Cardiac muscle cell (in vitro differentiated cells and primary cell): ENCODE measurements at regions not wholly inside any gene's neighbourhood (a gene's known extent, or its start where the extent isn't known, plus 50 kb on each side); places are given as distances from the start of the nearest gene placed in this dataset.

Experiments
- DNase-seq, 2 donors: peaks; one replicate each; pipeline versions ENCODE4 v3.0.0 to v3.0.0-alpha.2; 2010 to 2017; ENCODE audit warnings: low read depth in 1 of 2, low spot score in 1 of 2
- H3K27ac ChIP-seq: fragments of 200-600 bp; sonication (generic); 2 replicates; pipeline ENCODE4 v1.5.1; 2016
- H3K27me3 ChIP-seq: fragments of 200-600 bp; sonication (generic); 2 replicates; pipeline ENCODE4 v1.6.0; 2016; ENCODE audit warnings: control low read depth
- H3K36me3 ChIP-seq: fragments of 200-600 bp; sonication (generic); 2 replicates; pipeline ENCODE4 v1.5.1; 2016; ENCODE audit warnings: control low read depth
- H3K4me1 ChIP-seq: fragments of 200-600 bp; sonication (generic); 2 replicates; pipeline ENCODE4 v1.8.1; 2017; ENCODE audit warnings: low read depth, mild to moderate bottlenecking, mixed run types
- H3K4me3 ChIP-seq: fragments of 200-600 bp; sonication (generic); 2 replicates; pipeline ENCODE4 v1.5.1; 2016; ENCODE audit warnings: mild to moderate bottlenecking
- H3K9me3 ChIP-seq: fragments of 200-600 bp; sonication (generic); 2 replicates; pipeline ENCODE4 v1.5.1; 2017; ENCODE audit warnings: low read depth, mild to moderate bottlenecking, control low read depth
- CTCF ChIP-seq: IDR thresholded peaks from 2 replicates; pipeline ENCODE4 v1.5.1; 2012; ENCODE audit warnings: low read depth, mild to moderate bottlenecking, low read length

DNA sequence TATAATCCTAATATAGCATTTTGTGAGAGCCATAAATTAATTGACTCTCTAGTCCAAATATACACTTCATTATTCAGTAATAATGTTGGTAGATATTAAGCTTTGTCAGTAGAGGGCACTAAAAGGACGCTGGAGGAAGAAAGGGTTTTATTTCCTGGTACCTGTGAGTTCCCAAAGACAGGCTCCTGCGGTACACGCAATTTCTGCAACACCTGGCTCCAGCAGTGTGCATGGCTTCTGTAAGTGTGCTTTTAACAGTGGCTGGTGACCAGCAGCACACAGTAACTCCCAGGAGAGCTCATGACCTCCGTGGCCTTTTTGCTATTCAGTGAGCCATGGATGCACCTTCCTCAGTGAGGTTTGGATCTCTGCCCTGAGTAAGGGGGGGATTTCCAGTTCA is 338.3 kb upstream of the ZNF385D start:
- Histone ChIP-seq H3K4me3 (no peak overlapping the region), H3K4me1 (no peaks in the 10 kb centered on the region), H3K27me3 (no peaks in the 10 kb centered on the region), H3K27ac (no peak overlapping the region), H3K36me3 (no peaks in the 10 kb centered on the region), H3K9me3 (no peaks in the 10 kb centered on the region)
- DNase-seq = peak; percentile 32 to 53
- peak; percentile 46 for TF ChIP-seq CTCF

GRCh38 chr3:22091329-22091728 is 340.3 kb upstream of the ZNF385D start:
- Histone ChIP-seq H3K4me3 (no peak overlapping the region), H3K9me3 (no peaks in the 10 kb centered on the region), H3K27ac (no peak overlapping the region), H3K4me1 (no peaks in the 10 kb centered on the region), H3K27me3 (no peaks in the 10 kb centered on the region), H3K36me3 (no peaks in the 10 kb centered on the region)
- TF ChIP-seq CTCF = no peak
- no peak for DNase-seq

DNA sequence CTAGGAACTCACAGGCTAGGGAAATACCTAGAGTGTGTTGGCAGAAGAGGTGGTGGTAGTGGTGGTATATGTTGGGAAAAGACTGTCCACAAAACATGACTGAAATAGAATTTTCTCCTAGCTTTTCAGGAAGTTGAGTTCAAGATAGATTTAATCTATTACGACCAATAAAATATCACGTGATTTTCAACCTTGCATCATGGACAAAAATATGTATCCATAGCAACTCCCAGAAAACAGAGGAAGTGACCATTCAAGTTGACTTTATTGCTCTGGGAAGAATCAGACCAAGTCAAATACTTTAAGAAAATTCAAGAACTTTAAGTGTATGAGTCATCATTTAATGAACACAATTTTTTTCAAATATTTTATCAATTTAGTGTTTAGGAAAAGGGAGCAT is 347.0 kb upstream of the ZNF385D start:
- H3K9me3 ChIP-seq = no peaks in the 10 kb centered on the region
- DNase-seq = no peak
- H3K27me3 ChIP-seq = no peaks in the 10 kb centered on the region
- H3K27ac ChIP-seq = no peak overlapping the region
- no peaks in the 10 kb centered on the region for H3K36me3 ChIP-seq
- no peak for TF ChIP-seq CTCF
- no peaks in the 10 kb centered on the region for H3K4me1 ChIP-seq
- no peak overlapping the region for H3K4me3 ChIP-seq

- Histone ChIP-seq H3K27me3 (no peaks in the 10 kb centered on the region), H3K9me3 (no peaks in the 10 kb centered on the region), H3K27ac (no peak overlapping the region), H3K4me1 (no peaks in the 10 kb centered on the region), H3K36me3 (no peaks in the 10 kb centered on the region), H3K4me3 (no peak overlapping the region)
- TF ChIP-seq CTCF = no peak
- DNase-seq = no peak
Observed at GRCh38 chr3:22101351-22101750, 350.3 kb upstream of the ZNF385D start.

DNA sequence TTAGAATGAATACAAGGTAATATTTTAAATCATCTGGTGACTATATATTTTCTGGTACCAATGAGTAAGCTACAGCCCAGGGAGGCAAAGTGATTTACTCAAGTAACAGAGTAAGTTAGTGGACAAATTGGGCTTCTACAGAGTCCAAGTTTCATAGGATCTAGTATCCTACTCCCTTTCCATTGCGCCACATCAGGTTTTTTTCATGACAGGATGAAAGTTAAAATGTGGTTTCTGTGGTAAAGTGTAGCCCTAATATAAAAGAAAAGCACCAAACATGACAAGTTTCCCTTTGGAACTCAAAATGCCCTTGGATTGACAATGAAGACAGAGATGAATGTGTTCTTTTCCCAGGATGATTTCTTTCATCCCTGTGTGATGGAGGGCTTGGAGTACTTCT is 350.8 kb upstream of the ZNF385D start:
- Histone ChIP-seq H3K27me3 (no peaks in the 10 kb centered on the region), H3K9me3 (no peaks in the 10 kb centered on the region), H3K4me1 (no peaks in the 10 kb centered on the region), H3K27ac (no peak overlapping the region), H3K4me3 (no peak overlapping the region), H3K36me3 (no peaks in the 10 kb centered on the region)
- TF ChIP-seq CTCF = no peak
- no peak for DNase-seq

- Histone ChIP-seq H3K27me3 (no peaks in the 10 kb centered on the region), H3K4me1 (no peaks in the 10 kb centered on the region), H3K9me3 (no peaks in the 10 kb centered on the region), H3K4me3 (no peak overlapping the region), H3K27ac (no peak overlapping the region), H3K36me3 (no peaks in the 10 kb centered on the region)
- TF ChIP-seq CTCF = no peak
- no peak for DNase-seq
Observed at GRCh38 chr3:22103423-22103822, 352.4 kb upstream of the ZNF385D start.
